Activated CD8-positive, alpha-beta T cell treated with anti-CD3 and anti-CD28 coated beads for 36 hours (primary cell): ENCODE measurements at regions not wholly inside any gene's neighbourhood (a gene's known extent, or its start where the extent isn't known, plus 50 kb on each side); places are given as distances from the start of the nearest gene placed in this dataset.

Experiments used
- ATAC-seq: fragments of 200-7000 bp; cut with Tn5 transposase; one replicate; pipeline ENCODE4 v1.10.0; 2021; ENCODE audit warnings: mild to moderate bottlenecking, moderate library complexity
- CTCF ChIA-PET: fragments of 350-600 bp; sonication (Branson Sonifier 250); formaldehyde crosslinking; loops from one replicate; lab custom pipeline; 2021; ENCODE audit warnings: antibody characterized with exemption; lab: Charles Lee
- POLR2A ChIA-PET: fragments of 350-600 bp; sonication (Branson Sonifier 250); formaldehyde crosslinking; loops from one replicate; lab custom pipeline; 2021; ENCODE audit warnings: antibody characterized with exemption; lab: Charles Lee
- DNase-seq: peaks from one replicate; pipeline ENCODE4 v3.0.0-alpha.2; 2020
- H3K27ac Mint-ChIP-seq: one replicate; pipeline ENCODE4 v1.8.0; 2021; ENCODE audit warnings: mild to moderate bottlenecking, mixed read lengths
- H3K27me3 Mint-ChIP-seq: one replicate; pipeline ENCODE4 v1.8.0; 2021; ENCODE audit warnings: mixed read lengths
- H3K36me3 Mint-ChIP-seq: one replicate; pipeline ENCODE4 v1.8.0; 2021; ENCODE audit warnings: low read depth, mixed read lengths
- H3K4me1 Mint-ChIP-seq: one replicate; pipeline ENCODE4 v1.8.0; 2021; ENCODE audit warnings: low read depth, mixed read lengths
- H3K4me3 Mint-ChIP-seq: one replicate; pipeline ENCODE4 v1.8.0; 2021; ENCODE audit warnings: mild to moderate bottlenecking, moderate library complexity, mixed read lengths
- H3K9me3 Mint-ChIP-seq: one replicate; pipeline ENCODE4 v1.8.0; 2021; ENCODE audit warnings: mixed read lengths
- CTCF ChIP-seq: fragments of 200-600 bp; IDR thresholded peaks from one replicate; pipeline ENCODE4 v1.8.0; 2022; ENCODE audit warnings: antibody characterized with exemption, mild to moderate bottlenecking
- intact Hi-C: fragments of 100-400 bp; cut with micrococcal nuclease; formaldehyde crosslinking; loops from one replicate; pipeline ENCODE4 v1.10.0; 2022

DNA sequence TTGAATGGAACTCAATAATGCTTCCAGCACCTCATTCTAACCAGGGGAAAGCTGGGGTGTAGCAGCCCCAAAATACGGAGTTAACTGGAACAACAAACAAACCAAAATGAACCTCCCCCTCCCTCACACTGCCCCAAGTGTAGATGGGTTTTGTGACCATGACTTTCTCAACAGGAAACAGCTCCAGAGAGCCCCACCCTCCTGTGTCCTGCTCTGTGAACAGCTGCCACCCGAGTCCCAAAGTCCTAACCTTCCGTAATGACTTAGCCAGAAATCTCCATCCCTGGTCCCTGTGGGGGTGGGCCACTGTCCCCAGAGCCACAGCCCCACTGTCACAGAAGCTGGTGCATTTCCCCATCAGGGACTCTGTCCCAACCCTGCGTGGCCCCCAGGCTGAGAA lies 155.4 kb downstream of the CRYBB2 start:
- H3K4me3 Mint-ChIP-seq: no peak overlapping the region
- intact Hi-C loops: no loop called here
- DNase-seq: no peak
- ATAC-seq: no peak
- no peaks in the 10 kb centered on the region for H3K9me3 Mint-ChIP-seq
- no peak overlapping the region for H3K27ac Mint-ChIP-seq
- H3K4me1 Mint-ChIP-seq: peaks cover 3% of the 10 kb centered on the region
- POLR2A ChIA-PET: no interaction called here
- TF ChIP-seq CTCF: no peak
- peaks cover 34% of the 10 kb centered on the region for H3K36me3 Mint-ChIP-seq
- no peaks in the 10 kb centered on the region for H3K27me3 Mint-ChIP-seq
- CTCF ChIA-PET: no interaction called here

GRCh38 chr22:25375683-25376082 lies 156.2 kb downstream of the CRYBB2 start:
- no peak for TF ChIP-seq CTCF
- H3K9me3 Mint-ChIP-seq: no peaks in the 10 kb centered on the region
- intact Hi-C loops: no loop called here
- ChIA-PET POLR2A (no interaction called here), CTCF (no interaction called here)
- no peaks in the 10 kb centered on the region for H3K27me3 Mint-ChIP-seq
- no peak overlapping the region for H3K27ac Mint-ChIP-seq
- DNase-seq: no peak
- no peak overlapping the region for H3K4me3 Mint-ChIP-seq
- H3K36me3 Mint-ChIP-seq: peaks cover 37% of the 10 kb centered on the region
- no peak for ATAC-seq
- peaks cover 3% of the 10 kb centered on the region for H3K4me1 Mint-ChIP-seq

GRCh38 chr22:25377699-25378098 lies 158.3 kb downstream of the CRYBB2 start:
- CTCF ChIA-PET: interaction anchor here (1.3 kb wide), 1 partner anchor 15 kb away, joined by 3 read pairs; no protein-coding TSS in a partner anchor
- H3K9me3 Mint-ChIP-seq: no peaks in the 10 kb centered on the region

GRCh38 chr22:25380122-25380747 lies 160.8 kb downstream of the CRYBB2 start:
- H3K9me3 Mint-ChIP-seq: no peaks in the 10 kb centered on the region

More at GRCh38 chr22:25377699-25378098, 158.3 kb downstream of the CRYBB2 start:
- Mint-ChIP-seq H3K4me1 (peaks cover 7% of the 10 kb centered on the region), H3K4me3 (no peak overlapping the region), H3K36me3 (peaks cover 39% of the 10 kb centered on the region), H3K27ac (no peak overlapping the region), H3K27me3 (no peaks in the 10 kb centered on the region)
- no peak for TF ChIP-seq CTCF
- DNase-seq (no peak), ATAC-seq (no peak)
- intact Hi-C loops: no loop called here
- POLR2A ChIA-PET: interaction anchor here (1.4 kb wide), 1 partner anchor 14 kb away, joined by 3 read pairs; no protein-coding TSS in a partner anchor

More at GRCh38 chr22:25380122-25380747, 160.8 kb downstream of the CRYBB2 start:
- no peak overlapping the region for H3K4me3 Mint-ChIP-seq
- no peak overlapping the region for H3K27ac Mint-ChIP-seq
- CTCF ChIA-PET: interaction anchor here (1.7 kb wide), 1 partner anchor 9 kb away, joined by 4 read pairs; no protein-coding TSS in a partner anchor
- intact Hi-C loops: no loop called here
- DNase-seq (no peak), ATAC-seq (no peak)
- peaks cover 11% of the 10 kb centered on the region for H3K4me1 Mint-ChIP-seq
- no peaks in the 10 kb centered on the region for H3K27me3 Mint-ChIP-seq
- no peak for TF ChIP-seq CTCF
- POLR2A ChIA-PET: no interaction called here
- H3K36me3 Mint-ChIP-seq: peaks cover 27% of the 10 kb centered on the region
